HG02610 (cell line): ENCODE measurements at regions not wholly inside any gene's neighbourhood (a gene's known extent, or its start where the extent isn't known, plus 50 kb on each side); places are given as distances from the start of the nearest gene placed in this dataset.
"Not testable (repeated sequence)": the region's sequence is repeated elsewhere in the genome, so short reads cannot be mapped to it uniquely, and the experiment has no call there.

ENCODE experiments used
- ATAC-seq: cut with Tn5 transposase; IDR thresholded peaks from one replicate; pipeline ENCODE4 v1.9.1; 2021; ENCODE audit warnings: mild to moderate bottlenecking, moderate library complexity; ENCODE audit not compliant: unreplicated experiment

DNA sequence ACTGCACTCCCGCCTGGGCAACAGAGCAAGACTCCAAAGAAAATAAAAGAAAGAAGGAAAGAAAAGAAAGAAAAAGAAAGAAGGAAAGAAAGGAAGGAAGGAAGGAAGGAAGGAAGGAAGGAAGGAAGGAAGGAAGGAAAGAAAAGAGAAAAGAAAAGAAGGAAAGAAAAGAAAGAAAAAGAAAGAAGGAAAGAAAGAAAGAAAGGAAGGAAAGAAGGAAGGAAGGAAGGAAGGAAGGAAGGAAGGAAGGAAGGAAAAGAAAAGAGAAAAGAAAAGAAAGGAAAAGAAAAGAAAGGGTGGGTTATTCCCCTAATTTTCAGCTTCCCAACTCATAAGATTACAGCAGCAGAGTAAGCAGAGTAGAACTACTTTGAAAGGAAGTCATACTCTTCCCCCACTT lies 64.4 kb downstream of the TMEM200C start:
- ATAC-seq: not testable (repeated sequence)

DNA sequence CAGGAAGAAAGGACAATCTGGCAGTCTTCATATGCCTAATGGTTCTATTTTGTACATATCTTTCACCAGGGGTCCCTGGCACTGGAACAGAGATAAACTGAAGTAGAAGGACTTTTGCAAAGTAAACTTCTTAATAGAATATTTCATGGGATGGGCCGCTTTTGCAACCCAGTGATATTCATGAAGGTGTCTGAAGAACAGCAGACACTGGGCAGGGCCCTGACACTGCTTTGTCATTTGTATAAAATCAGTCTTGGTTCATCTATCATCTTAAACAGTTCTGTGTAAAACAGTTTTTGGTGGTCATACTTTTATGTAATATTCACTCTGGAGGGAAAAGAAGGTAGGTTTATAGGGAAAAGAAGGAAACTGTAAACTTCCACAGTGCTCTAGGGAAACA lies 66.4 kb downstream of the TMEM200C start:
- no peak for ATAC-seq

DNA sequence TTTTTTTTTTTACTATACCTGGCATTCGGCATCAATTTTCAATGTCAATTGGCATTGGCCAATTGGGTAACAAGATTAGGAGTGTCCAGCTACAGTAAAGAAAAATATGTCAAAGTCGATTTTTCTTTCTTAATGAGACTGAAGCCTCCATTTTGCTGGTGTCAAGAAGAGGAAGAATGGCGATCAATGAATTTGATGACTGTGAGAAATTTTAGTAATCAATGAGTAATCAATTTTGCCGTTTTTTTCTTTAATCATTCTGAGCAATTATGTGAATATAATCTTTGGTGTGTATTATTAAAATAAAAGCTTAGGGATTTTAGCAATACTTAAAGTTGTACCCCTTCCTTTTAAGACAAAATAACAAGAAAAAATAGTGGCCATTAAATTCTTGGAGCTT lies 69.7 kb downstream of the TMEM200C start:
- ATAC-seq: no peak

DNA sequence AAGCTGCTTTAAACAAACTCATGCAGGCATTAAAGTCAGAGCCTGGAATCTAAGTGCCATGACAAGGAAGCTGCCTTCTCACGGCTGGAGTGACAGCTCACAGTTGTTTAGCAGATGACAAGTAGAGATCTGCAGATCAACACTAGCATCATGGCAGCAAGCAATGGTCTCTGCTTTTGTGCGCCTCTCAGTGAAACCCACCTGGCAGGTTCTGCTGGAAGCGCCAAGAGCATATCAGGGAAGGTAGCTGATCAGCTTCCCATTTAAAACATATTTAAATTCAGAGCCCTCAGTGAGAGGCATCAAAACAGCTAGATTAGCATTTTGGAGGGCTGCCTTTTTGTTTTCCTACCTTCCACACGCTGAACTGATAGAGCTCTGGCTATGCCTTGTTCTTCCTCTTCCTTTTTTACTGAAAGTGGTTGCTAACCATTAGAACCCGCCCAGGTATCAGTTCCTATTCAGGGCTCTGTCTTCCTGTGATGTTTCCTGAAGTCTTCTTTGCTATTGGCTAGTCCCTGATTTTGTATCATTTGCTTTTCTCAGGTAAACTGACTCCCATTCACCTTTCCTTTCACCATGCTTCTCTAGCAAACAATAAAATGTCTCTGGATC lies 70.8 kb downstream of the TMEM200C start:
- ATAC-seq: no peak

DNA sequence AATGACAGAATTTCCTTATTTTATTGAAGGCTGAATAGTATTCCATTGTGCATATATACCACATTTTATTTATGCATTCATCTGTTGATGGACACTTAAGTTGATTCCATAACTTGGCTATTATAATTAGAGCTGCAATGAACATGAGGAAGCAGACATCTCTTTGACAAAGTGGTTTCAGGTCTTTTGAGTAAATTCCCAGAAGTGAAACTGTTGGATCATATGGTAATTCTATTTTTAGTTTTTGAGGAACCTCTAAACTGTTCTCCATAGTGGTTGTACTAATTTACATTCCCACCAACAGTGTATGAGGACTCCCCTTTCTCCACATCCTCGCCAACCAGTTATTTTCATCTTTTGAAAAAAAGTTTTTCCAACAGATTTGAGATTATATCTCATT lies 77.5 kb downstream of the TMEM200C start:
- ATAC-seq: no peak

DNA sequence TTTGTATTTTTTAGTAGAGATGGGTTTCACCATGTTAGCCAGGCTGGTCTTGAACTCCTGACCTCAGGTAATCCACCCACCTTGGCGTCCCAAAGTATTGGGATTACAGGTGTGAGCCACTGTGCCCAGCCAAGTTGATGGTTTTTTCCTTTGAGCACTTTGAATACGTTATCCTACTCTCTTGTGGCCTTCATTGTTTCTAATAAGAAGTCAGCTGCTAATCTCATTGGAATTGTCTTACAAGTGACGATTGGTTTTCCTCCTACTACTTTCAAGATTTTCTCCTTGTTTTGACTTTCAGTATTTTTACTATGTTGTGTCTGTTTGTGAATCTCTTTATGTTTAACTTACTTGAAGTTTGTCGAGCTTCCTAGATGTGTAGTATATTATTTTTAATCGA lies 88.5 kb downstream of the TMEM200C start:
- ATAC-seq: no peak

DNA sequence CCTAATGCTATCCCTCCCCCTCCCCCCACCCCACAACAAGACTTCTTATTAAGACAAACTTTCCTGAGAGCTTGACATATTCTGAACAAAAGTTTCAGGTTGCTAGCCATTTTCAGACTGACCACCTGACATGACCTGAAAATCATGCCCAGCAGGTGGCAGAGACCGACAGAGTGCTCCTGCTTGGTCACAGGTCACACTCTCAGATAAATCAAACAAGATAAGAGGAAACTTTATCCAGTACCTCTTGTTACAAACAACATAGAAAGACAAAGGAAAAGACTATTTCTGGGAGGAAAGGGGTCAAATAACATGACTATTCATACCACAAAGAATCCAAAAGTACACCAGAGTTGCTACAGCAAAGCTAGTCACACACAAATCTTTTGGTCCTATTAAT lies 107.4 kb downstream of the TMEM200C start:
- no peak for ATAC-seq

DNA sequence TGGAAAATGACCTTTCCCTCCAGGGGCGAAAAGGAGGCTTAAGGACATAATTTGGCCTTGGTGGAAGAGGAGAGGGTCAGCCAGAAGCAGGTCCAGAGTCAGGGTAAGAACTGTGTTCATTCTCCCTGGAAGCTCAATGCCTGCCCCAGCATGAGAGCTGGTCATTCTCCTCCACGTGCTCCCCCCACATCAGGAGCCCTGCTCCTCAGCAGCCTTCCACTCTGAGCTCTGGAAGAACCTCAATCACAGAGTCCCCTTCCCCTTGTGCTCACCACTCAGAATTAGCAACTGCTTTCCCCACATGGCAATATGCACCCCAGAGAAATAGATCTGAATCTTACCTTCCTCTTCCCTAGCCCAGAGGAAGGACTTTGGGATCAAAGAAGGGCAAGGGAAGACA lies 115.4 kb downstream of the TMEM200C start:
- no peak for ATAC-seq

DNA sequence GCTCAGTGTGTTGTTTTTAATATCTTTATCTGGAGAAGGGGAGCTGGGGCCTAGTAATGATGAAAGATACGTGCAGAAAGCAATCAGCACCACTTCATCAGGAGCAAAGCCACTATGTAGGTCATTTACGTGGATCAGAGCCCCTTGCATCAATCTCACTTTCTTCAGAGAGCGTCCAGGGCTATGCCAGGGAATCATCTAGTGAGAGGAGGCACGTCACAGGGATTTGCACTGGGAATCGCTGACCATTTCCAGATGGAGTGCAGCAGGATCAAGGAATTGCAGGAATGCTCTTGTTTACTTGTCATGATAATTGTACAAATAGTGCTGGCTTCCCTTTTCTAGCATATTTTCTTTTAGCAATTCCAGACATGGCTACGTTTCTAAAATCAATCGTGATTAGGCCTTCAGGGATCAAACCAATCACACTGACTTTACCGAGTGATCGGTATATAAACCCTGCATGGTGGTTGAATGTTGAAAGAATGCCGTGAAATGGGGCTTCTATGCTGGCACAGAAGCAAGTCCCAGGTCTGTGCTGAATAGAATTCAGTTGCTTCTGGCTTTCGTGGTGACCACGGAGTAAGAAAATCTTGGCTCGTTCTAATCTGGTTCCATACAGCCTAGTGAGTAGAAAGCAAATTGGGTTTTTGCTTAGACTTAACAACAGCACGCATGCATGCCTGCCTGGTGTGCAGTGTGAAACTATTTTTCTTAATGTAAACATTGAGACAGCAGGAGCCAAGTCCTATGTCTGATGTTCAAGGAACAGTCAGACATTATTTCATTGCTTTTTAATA lies 122.8 kb downstream of the TMEM200C start:
- no peak for ATAC-seq

DNA sequence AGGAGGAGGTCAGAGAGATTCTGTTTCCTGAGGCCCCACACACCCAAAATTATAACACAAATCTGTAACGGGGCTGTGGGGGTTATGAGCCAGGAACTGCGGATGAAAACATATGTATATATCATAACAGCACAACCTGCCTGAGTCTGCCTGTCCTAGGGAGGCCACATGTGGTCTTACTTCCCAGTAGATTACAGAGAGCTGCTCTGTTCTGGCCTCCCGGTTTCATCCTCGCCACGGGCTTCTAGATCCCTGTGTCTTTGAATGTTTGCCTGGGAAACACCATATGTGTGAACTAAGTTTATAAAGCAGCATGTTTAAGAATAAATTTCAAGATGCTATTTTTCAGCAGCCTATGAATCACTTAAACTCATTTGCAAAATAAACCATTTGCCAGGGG lies 124.0 kb downstream of the TMEM200C start:
- ATAC-seq: no peak

DNA sequence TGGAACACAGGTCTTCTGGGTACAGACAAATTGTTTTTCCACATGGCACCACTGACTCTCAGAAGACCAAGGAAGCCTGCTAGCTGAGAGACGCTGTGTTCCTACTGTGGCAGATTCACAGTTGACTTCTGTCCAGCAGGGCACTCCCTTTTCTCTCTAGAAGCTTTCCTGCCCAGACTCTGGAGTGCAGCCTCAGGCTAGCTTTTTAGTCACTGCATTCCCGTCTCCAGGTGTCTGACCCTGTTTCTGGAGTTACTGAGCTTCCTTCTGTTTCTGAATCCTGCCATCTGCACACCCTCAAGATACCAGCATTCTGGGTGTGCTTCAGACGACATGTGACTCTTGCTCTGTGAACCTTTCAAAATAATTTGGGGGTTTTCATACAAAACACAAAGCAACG lies 125.1 kb downstream of the TMEM200C start:
- ATAC-seq: no peak

DNA sequence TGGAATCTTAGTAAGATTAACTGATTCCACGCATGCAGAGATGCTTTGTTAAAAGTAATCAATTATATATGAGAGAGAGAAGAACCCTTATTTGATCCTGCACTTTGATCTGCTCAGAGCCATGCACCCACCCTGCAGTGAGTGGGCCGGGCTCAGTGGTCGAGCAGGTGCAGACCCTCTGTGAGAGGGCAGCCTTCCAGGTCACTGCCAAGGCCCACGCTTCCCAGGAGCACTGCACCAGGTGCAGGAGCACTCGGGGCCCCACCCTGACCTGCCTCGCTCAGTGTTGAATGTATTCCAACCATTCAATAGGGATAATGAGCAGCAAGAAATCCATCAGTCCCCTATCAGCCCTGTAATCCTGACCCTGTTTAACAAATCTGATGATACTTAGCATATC lies 126.9 kb downstream of the TMEM200C start:
- ATAC-seq: no peak

DNA sequence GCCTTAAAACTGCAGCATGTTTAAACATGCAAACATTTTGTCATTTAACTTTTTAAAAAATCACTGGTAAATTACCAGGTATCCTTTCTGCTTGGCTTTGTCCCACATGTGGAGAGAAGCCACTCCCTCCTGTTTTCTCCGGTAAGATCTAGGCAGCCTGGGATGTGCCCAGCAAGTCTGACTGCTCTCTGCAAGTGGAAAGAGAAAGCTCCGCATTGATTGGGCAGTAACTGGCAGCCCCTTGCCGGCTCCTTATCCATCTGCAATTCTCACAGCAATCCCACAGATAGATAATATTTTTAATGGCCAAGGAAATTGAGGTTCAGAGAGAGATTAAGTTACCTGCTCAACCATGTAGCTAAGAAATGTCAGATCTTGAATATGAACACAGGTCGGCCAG lies 136.1 kb downstream of the TMEM200C start:
- no peak for ATAC-seq

DNA sequence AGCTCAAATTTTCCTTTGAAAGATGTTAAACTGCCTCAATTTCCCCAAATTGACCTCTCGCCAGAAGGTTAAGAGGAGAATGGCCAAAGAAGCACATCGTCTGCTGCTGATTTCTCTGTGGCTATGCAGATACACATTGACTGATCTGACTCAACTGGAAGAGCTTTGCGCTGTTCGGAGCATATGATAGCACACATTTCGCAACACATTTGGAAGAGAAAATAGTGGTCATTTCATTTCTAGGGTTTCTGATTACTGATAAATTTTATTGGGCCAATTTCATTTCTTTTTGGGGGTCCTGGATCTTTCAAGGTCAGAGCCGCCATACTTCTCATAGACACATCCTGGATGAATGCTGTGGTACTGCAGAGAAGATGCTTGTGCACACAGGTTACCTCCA lies 138.5 kb downstream of the TMEM200C start:
- no peak for ATAC-seq

DNA sequence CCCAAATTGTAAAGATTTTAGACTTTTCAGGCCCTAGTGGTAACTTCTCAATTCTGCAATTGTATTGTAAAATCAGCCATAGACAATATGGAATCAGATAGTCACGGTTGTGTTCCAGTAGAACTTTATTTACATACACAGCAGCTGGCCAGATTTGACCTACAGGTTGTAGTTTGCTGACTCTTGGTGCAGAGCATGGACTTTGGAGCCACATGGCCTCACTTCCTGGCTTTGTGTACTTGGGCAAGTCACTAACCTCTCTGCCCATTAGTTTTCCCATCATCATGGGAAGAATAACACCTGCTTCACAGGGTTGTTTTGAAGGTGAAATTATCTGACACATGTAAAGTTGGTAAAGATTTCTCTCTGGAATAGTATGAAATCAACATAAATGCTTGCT lies 147.6 kb downstream of the TMEM200C start:
- ATAC-seq: no peak

DNA sequence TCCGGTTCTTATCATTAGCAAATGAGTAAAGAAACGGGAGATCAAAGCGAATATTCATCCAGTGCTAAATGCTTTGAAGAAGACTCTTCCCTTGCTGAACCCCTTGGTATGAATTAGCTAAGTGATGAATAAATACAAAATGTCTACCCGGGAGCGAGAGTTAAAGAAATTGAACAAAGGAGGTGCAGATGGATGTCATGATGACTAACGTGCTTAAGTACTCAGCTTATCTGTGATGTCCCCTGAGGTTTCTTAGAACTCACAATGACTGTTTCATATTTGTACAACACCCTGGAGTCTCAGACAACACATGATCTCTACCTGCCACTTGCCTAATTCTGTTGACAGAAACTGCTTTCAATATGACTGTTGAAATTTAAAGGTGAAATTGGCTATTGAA lies 148.5 kb downstream of the TMEM200C start:
- ATAC-seq: no peak

DNA sequence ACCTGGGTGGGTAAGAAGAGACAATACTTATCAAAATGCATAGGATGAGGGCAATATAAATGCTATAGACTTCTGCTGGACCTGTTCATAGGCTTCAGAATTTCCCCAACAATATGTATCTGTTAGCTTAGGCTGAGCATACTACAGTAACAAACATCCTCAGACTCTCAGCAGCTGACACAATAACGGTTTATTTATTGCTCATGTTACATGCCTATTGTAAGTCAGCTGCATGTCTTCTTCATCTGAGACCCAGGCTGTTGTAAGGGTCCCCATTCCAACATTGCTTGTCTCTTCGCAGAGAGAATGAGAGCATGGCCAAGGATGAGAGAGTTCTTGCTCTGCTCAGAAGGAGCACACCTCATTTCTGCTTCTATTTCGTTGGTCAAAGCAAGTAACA lies 150.7 kb downstream of the TMEM200C start:
- ATAC-seq: no peak

DNA sequence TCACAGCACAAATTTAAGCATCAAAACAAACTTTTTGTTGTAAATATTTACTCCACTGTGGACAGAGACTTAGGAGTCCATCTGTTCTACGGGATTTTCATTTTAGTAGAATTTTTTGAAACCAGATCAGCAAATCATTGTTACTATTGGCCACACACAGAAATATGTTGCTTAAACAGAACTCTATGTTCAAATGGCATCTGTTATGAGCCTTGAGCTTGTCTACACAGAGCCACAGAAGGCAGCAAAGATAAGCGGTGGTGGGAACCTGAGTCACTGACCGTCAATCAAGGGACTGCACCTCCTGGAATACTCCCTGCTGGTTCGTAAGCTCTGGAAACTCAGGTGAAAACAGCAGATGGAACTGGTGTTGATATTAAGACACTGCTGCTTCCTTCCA lies 156.8 kb downstream of the TMEM200C start:
- ATAC-seq: no peak

DNA sequence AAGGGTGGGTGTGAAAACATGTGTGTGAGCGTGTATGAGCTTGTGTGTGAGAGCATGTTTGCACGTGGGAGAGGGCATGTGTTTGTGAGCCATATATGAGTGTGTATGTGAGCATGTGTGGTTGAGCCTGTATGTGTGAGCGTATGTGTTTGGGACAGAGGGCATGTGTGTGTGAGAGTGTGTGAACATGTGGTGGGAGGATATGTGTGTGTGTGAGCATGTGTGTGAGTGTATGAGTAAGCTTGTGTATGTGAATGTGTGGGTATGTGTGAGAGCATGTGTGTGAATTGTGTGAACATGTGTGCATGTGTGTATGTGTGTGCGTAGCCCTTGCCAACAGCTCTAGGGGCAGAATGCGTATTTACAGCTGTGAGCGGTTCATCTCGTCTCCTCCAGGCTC lies 163.0 kb downstream of the TMEM200C start:
- ATAC-seq: no peak

DNA sequence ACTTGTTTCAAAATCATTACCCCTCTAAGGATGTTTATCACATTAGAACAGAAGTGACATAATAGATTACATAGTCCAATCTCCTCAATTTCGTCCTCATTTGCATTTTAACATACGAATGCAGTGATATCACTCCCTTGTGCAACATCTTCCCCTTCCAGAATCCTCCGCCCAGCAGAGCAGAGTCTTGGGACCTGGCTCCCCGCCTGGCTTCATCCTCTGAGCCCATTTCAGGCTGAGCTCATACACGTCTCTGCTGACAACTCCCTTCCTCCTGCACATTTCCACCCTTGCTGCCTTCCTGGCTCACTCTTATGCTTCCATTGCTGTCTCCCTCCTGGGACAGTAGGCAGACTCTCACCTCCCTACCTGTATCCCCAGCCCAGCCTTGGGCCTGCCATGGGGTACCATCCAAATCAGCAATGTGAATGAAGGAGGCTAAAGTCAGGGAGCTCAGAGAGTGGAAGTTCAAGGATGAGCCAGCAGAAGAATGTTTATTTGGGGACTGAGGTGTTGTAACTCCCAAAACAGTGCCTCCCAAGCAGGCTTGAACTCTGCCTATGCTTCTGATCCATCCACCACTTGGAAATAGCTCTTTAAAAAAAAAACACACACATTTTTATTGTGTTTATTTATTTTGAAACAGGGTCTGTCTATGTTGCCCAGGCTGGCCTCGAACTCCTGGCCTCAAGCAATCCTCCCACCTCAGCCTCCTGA lies 165.2 kb downstream of the TMEM200C start:
- ATAC-seq: no peak

DNA sequence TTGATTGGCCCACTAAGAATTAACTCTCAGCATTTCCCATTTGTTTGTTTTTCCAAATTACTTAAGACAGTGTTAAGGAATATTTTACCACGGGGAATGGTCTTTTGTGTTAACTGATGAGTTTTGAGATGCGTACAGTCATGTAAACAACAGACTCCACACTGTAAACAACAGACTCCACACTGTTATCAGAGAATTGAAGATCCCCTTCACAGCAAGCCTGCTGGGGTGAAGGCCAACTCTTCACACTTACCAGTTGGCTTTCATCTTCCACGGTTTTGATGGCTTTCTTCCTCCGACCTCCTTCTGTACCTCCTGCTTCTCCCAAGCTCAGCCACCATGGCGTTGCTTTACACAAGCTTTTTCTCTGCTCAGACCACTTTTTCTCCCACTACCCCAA lies 166.8 kb downstream of the TMEM200C start:
- no peak for ATAC-seq

DNA sequence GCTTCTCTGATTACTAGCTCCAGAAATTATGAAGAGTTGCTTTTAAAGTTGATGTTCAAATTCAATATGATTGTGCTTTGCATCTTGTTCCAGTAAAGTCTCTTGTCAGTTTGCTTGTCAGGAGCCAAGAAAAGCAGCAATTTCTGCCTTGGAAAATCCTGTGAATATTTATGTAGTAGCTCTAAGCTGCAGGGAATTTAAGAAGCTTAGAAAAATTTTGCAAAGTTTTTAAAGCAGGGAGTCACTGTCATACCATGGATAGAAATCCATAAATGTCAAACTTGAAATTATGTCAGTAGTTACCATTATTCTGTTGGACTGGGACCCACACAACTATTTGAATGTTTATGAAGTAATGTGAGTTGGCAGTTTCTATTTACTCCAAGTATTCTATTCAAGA lies 169.3 kb downstream of the TMEM200C start:
- no peak for ATAC-seq
